ENCODE measurements at regions not wholly inside any gene's neighbourhood (a gene's known extent, or its start where the extent isn't known, plus 50 kb on each side); places are given as distances from the start of the nearest gene placed in this dataset.

GRCh38 chr4:152115118-152115517 lies 354.3 kb upstream of the GATB start:
- DNase-seq, result no peak
- intact Hi-C loops (cut with DNase I; ENCODE audit: low total_unique reads), result no loop called here
- Histone ChIP-seq H3K36me3 (no peaks in the 10 kb centered on the region), H3K27me3 (peaks cover 0 to 2% of the 10 kb centered on the region in 2 donors), H3K4me3 (no peak overlapping the region), H3K9me3 (no peaks in the 10 kb centered on the region), H3K27ac (no peak overlapping the region), H3K4me1 (peaks cover 0 to 3% (median 0%) of the 10 kb centered on the region in 4 donors)
- no peak for TF ChIP-seq CTCF (IDR thresholded peaks at IDR 0.05)

- intact Hi-C loops (cut with DNase I; ENCODE audit: low total_unique reads), result no loop called here
- Histone ChIP-seq H3K9me3 (no peaks in the 10 kb centered on the region), H3K36me3 (no peaks in the 10 kb centered on the region), H3K4me1 (peaks cover 0 to 3% (median 0%) of the 10 kb centered on the region in 4 donors), H3K27me3 (peaks cover 0 to 2% of the 10 kb centered on the region in 2 donors), H3K4me3 (no peak overlapping the region), H3K27ac (no peak overlapping the region)
- TF ChIP-seq CTCF (IDR thresholded peaks at IDR 0.05), result no peak
- no peak for DNase-seq
Observed at GRCh38 chr4:152114562-152114961, 353.8 kb upstream of the GATB start.

GRCh38 chr4:152112887-152113286 lies 352.1 kb upstream of the GATB start:
- TF ChIP-seq CTCF (IDR thresholded peaks at IDR 0.05), result no peak
- H3K9me3 ChIP-seq, result no peaks in the 10 kb centered on the region

GRCh38 chr4:152112190-152112589 lies 351.4 kb upstream of the GATB start:
- H3K27me3 ChIP-seq, result no peaks in the 10 kb centered on the region
- H3K4me1 ChIP-seq, result peaks cover 0 to 3% (median 0%) of the 10 kb centered on the region in 4 donors

More at GRCh38 chr4:152112887-152113286, 352.1 kb upstream of the GATB start:
- Histone ChIP-seq H3K4me3 (no peak overlapping the region), H3K4me1 (peaks cover 0 to 3% (median 0%) of the 10 kb centered on the region in 4 donors), H3K27me3 (peaks cover 0 to 1% of the 10 kb centered on the region in 2 donors), H3K36me3 (no peaks in the 10 kb centered on the region), H3K27ac (no peak overlapping the region)
- no peak for DNase-seq
- intact Hi-C loops (cut with DNase I; ENCODE audit: low total_unique reads), result no loop called here

GRCh38 chr4:152110780-152111179 lies 350.0 kb upstream of the GATB start:
- intact Hi-C loops (cut with DNase I; ENCODE audit: low total_unique reads), result no loop called here
- DNase-seq, result no peak
- TF ChIP-seq CTCF (IDR thresholded peaks at IDR 0.05), result no peak

More at GRCh38 chr4:152112190-152112589, 351.4 kb upstream of the GATB start:
- no peak for TF ChIP-seq CTCF (IDR thresholded peaks at IDR 0.05)
- no peak overlapping the region for H3K4me3 ChIP-seq
- H3K36me3 ChIP-seq, result no peaks in the 10 kb centered on the region
- DNase-seq, result no peak
- no peaks in the 10 kb centered on the region for H3K9me3 ChIP-seq
- intact Hi-C loops (cut with DNase I; ENCODE audit: low total_unique reads), result no loop called here
- no peak overlapping the region for H3K27ac ChIP-seq

More at GRCh38 chr4:152110780-152111179, 350.0 kb upstream of the GATB start:
- no peaks in the 10 kb centered on the region for H3K9me3 ChIP-seq
- H3K36me3 ChIP-seq, result no peaks in the 10 kb centered on the region
- H3K4me1 ChIP-seq, result peaks cover 0 to 11% (median 2%) of the 10 kb centered on the region in 4 donors
- H3K27me3 ChIP-seq, result no peaks in the 10 kb centered on the region
- no peak overlapping the region for H3K27ac ChIP-seq
- H3K4me3 ChIP-seq, result no peak overlapping the region
